Stimulated activated CD4-positive, alpha-beta T cell treated with anti-CD3 and anti-CD28 coated beads, Interleukin-12 subunit alpha, Interleukin-12 subunit beta, amount 100 ng/mL, for 24 hours (primary cell): ENCODE measurements at regions not wholly inside any gene's neighbourhood (a gene's known extent, or its start where the extent isn't known, plus 50 kb on each side); places are given as distances from the start of the nearest gene placed in this dataset.

Experiments used
- DNase-seq, 2 experiments: peaks; one replicate each; pipeline ENCODE4 v3.0.0-alpha.2; 2020; ENCODE audit warnings: low read depth in 2 of 2

DNA sequence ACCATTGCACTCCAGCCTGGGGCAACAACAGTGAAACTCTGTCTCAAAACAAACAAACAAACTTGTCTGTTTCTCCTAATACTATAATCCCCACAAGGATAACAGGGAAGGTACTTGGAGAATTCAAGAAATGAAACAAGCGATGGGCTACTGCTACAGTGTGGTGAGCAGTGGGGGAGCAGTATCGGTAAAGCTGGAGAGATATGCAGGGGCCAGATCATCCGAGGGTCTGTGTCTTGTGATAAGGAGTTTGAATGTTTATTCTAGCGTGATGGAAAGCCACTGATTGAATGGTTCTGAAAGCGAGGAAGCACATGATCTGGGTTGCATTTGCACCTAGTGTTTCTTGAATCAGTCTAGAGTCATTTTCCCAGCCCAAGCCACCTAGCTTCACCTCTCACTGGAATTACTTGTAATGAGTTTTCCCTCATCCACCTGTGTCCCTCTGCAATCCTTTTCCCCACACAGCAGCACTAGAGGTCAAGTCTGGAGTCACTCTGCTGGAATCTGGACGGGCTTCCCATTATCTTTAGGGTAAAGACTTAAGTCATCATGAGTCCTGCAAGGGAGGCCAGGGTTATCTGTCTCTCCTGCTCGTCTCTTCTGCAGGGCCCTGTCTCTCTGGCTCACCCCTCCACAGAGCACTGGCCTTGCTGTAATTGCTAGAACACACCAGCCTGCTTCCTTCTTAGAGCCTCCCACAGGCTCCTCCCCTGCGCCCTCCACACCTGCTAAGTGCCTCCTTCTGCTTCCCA, 162.3 kb downstream of the KLF5 start:
- no peak for DNase-seq

DNA sequence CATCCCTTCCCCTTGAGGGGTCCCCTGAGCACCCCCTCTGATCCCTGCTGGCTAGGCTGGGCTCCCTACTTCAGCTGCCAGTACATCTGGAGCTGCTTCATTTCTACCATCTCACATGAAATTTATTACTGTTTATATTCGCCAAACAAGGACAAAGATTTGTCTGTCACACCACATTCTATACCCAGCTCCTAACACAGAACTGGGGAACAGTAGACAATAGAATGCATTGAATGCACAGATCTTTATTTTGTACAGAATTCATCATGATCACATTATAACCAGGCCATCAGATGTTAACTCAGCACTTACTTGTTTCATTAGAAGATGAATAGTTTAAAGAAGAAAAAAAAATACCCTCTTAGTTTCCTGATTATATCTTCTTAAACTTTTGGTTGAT, 159.4 kb downstream of the KLF5 start:
- no peak for DNase-seq

DNA sequence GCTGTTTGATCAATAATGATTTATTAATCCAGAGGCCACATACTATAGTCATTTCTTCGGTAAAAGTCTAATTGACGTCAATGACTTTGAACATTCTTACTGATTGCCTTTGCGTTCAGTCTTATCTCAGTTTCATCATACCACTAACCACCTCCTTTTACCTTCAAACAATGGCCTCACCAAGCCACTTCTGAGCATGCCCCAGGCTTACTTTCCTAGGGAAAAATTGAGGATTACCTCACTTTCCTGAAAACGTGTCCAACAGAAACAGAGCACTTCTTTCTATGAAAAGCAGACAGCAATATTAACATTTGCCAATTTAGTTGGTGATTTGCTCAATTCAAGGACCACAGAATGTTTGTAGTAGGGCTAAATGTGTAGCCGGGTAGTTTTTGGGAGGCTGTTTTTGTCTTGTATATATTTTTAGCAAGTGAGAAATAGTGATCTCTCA, 157.6 kb downstream of the KLF5 start:
- no peak for DNase-seq

DNA sequence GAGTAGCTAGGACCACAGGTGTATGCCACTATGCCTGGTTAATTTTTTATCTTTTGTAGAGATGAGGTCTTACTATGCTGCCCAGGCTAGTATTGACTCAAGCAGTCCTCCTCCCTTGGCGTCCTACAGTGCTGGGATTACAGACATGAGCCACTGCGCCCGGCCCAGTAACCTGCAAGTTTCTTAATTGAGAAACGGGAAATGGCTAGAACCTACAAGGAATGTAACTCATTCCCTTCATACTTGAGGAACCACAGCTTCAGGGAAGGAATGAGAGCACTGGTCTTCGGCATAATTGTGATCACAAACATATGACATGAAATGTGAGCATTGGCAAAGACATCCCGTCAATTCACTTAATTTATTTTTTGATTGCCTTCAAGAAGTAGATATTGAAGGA, 157.0 kb downstream of the KLF5 start:
- DNase-seq: no peak

DNA sequence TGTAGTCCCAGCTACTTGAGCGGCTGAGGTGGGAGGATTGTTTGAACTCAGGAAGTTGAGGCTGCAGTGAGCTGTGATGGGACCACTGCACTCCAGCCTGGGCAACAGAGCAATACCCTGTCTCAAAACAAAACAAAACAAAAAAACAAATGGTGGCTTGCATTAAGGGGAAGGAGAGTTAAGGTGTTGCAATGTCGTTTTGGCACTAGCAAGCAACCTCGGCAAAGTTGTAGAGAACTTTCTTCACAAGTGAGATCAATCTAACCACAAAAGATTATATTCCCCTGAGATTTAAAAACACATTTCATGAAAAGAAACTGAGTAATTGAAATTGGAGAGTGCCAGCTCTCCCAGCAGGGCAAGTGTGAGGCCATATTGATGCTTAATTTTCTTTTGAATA, 153.7 kb downstream of the KLF5 start:
- no peak for DNase-seq

DNA sequence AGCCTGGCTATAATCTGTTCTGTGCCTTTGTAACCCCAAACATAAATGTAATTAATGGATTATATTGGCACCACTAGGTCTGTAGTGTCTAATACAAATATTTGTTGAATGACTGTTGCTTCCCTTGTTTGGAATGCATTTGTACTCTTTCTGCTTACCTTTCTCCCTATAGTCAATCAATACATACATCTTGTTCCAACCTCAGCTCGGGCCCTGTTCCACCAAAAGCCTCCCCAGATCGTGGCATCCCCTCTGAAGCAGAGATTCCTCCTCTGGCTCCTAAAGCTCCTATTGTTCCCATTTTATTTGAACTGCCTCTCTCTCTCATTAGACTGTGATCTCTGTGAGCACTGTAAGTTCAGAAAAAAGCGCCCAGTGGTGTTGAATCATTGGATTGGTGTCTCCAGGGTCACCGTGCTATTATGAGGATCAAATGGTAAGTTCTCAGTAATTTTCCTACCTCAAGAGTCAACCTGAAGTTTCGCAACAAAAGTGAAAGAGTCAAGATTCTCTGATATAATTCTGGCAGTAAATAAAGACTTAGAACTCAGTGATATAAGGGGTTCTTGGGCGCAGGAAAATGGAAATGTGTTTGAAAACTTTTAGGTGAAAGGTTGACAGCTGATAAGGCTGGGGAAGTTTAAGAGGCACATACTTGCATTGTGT, 151.5 kb downstream of the KLF5 start:
- DNase-seq: no peak

GRCh38 chr13:73204952-73205351, 146.1 kb downstream of the KLF5 start:
- no peak for DNase-seq

DNA sequence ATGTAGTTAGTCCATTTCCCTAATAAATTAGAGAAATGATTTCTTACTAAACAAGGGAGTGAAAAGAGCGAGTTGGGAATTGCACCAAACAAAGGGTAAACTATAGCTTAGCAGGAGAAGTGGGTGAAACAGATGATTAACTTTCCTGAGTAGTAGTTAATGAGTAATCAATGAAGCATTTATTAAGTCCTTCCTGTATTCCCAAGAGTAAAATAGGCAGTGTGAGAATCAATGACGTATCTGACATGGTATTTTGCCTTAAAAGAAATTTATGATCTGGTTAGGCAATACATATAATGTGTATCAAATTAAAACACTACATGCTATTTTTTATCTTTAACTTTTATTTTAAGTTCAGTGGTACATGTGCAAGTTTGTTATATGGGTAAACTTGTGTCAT, 142.8 kb downstream of the KLF5 start:
- no peak for DNase-seq

DNA sequence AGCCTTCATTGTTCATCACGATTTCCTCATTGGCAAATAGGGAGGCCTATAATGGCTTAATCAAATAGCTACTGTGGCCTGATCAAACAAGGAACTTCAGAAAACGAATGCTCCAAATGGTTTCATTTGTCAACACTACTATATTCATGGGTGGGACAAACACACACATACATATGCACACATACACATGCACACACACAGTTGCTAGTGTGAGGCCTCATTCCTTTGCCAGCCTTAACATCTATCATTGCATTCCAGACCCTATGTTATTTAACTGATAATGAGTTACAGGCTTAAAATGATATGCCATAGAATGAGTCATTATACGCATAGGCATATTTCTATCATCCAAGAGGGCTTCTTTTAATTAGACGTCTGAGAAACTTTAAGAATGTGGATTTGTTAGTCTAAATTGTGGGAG, 140.2 kb downstream of the KLF5 start:
- DNase-seq: no peak

DNA sequence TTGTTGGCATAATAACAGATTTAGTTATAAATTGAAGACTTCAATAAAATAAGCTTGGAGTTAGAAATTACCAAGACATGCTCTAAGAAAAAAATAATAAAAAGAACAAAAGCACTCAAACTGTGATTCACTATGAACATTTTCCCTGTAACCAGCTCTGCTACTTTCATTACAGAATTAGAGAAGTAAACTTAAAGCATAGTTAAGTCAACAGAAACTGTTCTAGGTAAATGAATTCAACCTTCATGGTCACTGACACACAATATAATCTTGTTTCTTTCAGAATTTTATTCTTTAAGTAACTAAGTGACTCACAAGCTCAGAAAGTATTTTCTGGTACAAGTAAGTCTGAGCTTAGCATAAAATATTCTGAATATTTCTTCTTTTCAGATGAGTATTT, 136.3 kb downstream of the KLF5 start:
- no peak for DNase-seq

GRCh38 chr13:73194310-73194709, 135.5 kb downstream of the KLF5 start:
- DNase-seq: no peak

GRCh38 chr13:73193554-73193953, 134.7 kb downstream of the KLF5 start:
- no peak for DNase-seq

GRCh38 chr13:73190477-73190876, 131.7 kb downstream of the KLF5 start:
- no peak for DNase-seq

- DNase-seq: no peak
These were observed 131.0 kb downstream of the KLF5 start for GRCh38 chr13:73189776-73190175.

DNA sequence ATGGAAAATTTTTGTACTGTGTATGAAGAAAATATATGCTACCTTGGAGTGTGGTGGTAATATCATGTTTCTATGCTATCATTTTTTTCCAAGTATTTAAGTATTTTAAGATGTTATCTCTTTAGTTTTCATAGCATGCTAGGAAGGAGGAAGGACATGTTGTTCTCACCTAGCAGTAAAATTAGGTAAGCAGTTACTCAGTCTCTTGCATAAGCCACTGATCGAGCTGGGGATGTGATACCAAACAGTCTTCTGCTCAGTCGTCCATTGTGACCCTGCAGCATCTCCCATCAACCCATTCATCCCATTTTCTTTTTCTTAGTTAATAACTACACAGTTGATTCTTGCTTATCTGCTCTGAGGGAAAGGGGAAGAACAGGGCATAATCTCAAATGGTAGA, 130.6 kb downstream of the KLF5 start:
- no peak for DNase-seq

DNA sequence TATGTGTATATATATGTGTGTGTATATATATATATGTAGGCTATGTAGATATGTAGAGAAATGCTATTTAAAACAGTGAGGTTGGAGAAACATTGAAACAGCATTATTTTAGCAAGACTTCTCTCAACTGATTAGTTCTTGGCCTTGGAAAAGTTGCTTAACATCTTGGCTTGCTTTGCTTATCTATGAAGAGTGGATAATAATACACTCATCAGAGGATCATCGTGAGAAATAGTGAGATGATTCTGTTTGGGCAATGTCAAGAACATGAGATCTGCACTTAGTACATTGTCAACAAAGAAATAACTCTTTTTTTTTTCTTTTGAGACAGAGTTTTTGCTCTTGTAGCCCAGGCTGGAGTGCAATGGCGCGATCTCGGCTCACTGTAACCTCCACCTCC, 128.3 kb downstream of the KLF5 start:
- no peak for DNase-seq

- DNase-seq: no peak
These were observed 121.0 kb downstream of the KLF5 start for GRCh38 chr13:73179650-73180274.

- no peak for DNase-seq
These were observed 119.2 kb downstream of the KLF5 start for GRCh38 chr13:73177916-73178565.

- no peak for DNase-seq
These were observed 118.2 kb downstream of the KLF5 start for GRCh38 chr13:73177017-73177416.

DNA sequence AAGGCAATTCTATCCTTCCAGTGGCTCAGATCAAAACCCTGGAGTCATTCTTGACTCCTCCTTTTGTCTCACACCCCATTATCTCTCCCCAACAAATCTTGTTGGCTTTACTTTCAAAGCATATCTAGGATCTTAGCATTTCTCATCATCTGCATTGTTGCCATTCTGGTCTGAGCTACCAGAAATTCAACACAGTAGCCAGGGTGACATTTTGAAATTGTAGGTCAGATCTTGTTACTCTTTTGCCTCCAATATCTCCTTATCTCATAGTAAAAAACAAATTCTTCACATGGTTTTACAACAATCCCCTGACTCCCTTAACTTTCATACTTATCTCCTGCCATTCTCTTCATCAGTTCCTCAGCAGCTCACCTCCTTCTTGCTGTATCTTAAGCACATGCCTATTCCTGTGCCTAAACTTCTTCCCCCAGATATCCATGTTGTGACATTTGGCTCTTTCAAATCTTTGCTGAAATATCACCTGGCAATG, 115.8 kb downstream of the KLF5 start:
- DNase-seq: no peak

DNA sequence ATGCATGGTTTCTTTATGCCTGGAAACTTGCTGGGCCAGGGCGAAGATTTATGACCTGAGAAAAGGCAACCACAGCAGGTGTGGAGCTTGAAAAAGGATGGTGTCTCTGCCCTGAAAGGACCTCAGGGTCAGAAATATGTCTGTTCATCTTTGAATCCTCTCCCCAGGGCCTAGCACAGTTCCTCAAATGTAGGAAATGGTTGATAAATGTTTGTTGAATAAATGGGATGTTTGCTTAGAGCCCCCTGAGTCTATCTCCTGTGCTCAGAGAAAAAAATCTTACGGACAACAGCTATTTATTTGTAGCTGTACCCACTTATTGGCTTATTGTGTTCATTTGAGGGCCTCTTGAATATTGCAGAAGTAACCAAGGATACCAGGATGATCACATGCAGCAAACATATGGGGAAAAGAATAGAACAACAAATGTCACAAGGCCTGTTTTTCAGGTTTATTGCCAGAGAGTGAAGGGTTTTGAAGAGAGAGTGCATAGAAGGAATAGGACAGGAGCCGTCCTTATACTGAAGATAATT, 114.5 kb downstream of the KLF5 start:
- DNase-seq: no peak

GRCh38 chr13:73171926-73172325, 113.1 kb downstream of the KLF5 start:
- no peak for DNase-seq
